Colon (tissue), 2 donors: ENCODE measurements at regions not wholly inside any gene's neighbourhood (a gene's known extent, or its start where the extent isn't known, plus 50 kb on each side); places are given as distances from the start of the nearest gene placed in this dataset.
"Not testable (repeated sequence)": the region's sequence is repeated elsewhere in the genome, so short reads cannot be mapped to it uniquely, and the experiment has no call there.

Experiments used
- FAIRE-seq: peaks from 2 replicates; lab custom pipeline; 2012; peaks lifted over from hg19 to GRCh38; lab: Jason Lieb, UNC
- donor health status: control.
- donor health status: control.

DNA sequence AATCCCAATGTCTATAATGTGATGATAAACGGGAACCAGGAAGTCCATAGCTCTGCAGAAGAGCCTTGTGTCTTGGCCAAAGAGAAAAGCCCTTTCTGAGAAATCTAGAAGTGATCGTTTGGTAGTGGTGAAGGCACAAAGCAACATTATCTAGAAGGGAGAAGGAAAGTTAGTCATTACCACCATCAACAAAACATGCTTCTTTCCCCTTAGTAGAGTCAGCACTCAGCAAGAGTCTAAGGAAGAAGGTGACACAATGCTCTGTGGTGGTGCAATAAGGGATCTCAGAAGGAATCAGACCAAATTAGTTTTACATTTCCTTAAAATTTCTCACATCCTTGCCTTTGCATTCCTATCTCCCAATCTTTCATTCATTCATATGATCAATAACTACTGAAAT, 134.4 kb upstream of the PRDX6 start:
- FAIRE-seq = no peak

DNA sequence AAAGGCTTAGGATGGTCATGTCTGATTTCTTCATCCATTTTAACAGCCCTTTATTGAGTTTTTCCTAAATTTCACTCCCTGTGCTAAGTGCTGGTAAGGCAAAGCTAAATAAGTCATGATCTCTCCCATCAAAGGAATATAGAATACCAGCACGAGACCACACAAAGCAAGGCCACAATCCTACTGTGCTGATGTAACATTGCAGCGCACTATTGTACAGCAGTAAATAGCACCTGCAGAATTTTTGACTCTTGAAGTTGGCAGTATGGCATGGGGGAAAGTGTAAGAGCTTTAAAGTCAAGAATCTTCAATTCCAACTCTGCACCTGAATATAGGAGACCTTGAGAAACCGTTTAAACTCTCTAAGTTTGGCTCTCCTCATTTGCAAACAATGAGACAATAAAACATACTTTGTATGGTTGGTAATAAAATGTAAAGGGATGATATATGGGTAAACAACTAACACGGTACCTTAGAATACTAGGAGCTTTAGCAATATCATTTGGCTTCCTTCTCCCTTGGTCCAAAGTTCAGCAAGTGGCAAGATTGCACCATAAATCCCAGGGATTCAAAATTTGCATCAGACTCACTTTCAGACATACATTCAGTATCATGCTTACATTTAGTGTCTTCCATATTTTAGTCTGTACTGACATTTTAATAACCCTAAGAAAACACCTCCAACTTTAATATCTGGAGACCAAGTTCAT, 132.9 kb upstream of the PRDX6 start:
- no peak for FAIRE-seq

DNA sequence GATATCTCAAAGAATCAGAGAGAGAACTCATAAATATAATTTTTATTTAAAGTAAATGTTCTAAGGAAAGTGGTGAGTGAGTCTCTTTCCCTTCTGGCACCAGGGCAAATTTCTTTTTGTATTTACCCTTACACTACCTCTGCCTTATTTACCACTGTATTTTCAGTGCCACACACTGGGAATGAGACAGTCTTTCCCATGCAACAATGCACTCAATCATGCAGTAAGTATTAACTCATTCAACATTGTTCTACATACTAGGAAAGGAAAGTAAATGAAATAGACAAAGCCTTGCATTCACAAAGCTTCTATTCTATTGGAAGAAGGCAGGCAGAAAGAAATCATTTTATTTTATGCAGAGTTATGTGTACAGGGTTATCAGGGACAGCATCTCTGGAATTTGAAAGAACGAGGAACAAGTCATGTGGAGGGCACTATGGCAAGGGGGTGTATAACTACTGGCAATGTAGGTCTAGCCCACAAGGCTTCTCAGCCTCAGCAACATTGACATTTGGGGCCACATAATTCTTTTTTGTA, 129.8 kb upstream of the PRDX6 start:
- no peak for FAIRE-seq

- FAIRE-seq = not testable (repeated sequence)
Measured at GRCh38 chr1:173352635-173353034, 124.5 kb upstream of the PRDX6 start.

GRCh38 chr1:173353350-173353749, 123.8 kb upstream of the PRDX6 start:
- no peak for FAIRE-seq

DNA sequence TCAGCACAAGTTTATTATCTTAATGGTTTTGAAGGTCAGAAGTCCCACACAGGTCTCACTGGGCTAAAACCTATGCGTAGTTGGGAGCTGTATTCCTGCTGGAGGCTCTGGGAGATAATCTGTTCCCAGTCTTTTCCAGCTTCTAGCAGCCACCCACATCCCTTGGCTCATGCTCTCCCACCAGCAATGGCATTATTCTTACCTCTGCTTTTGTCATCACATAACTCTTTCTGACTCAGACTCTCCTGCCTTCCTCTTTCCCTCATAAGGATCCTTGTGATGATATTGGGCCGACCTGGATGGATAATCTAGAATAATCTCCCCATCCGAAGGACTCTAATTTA, 122.2 kb upstream of the PRDX6 start:
- FAIRE-seq = no peak

- FAIRE-seq = no peak
Measured at GRCh38 chr1:173355281-173356031, 121.7 kb upstream of the PRDX6 start.

- no peak for FAIRE-seq
Measured at GRCh38 chr1:173356191-173356762, 120.9 kb upstream of the PRDX6 start.

GRCh38 chr1:173360487-173361063, 116.6 kb upstream of the PRDX6 start:
- no peak for FAIRE-seq

DNA sequence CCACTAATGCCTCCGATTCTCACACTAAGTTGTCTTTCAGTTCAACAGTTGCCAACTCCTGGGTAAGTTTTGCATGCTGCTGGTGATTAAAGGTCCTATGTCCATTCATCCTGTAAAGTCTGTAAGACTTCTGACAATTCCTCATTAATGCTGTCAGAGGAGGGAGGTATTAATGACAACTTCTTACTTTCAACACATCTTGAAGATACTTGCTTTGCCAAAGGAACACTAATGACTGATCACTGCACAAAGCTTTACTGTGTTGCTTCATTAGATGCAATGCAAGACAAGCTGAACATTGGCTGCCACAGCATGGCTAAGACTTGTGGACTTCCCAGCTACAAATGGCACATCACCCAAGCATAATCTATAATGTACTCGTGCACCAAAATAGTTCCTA, 114.6 kb upstream of the PRDX6 start:
- no peak for FAIRE-seq

DNA sequence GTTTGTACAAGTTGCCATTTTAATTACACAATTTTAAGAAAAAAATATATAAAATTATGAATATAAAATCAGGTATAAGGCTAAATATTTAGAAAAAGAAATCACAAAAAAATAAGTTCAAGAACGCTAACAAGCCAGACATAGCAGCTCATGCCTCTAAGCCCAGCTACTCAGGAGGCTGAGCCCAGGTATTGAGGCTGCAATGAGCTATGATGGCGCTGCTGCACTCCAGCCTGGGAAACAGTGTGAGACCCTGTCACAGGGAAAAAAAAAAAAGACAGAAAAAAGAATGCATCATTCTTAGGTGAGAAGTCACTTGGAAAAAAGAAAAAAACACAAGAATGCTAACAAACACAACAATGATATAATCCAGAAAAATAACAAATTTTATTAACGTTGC, 112.3 kb upstream of the PRDX6 start:
- no peak for FAIRE-seq

DNA sequence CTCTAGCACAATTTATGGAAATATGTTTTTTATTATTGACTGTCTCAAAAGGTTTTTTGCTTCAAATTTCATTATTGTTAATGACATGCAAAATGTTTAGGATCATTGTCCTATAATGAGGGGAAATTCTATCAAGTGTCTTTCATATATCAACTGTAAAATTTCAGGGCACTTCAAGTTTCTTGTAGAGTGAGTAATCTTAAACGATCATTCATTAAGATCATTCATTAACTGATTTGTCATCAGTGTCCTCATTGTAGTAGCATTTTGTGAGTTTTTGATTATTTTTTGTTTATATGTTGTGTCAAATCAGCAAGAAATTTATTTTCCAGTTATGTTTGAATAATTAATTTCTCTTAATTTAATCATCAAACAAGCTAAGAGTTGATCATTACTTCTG, 111.8 kb upstream of the PRDX6 start:
- no peak for FAIRE-seq

DNA sequence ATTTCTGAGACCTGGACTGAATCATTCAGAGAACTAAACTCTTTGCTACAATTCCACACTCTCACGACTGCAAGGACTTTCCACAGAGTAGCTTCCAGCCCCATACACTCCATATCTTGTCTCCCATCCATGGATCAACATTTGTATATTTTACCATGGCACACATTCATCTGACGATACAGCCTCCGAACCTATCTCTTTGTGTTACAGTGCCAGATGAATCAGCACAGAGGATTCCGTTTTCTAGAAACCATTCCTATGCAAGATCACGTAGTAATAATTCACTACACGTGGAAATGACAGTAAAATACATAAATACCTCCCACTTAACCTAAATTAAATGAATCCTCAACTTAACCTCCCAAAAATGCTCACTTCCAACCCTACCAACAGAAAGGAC, 110.0 kb upstream of the PRDX6 start:
- no peak for FAIRE-seq

- not testable (repeated sequence) for FAIRE-seq
Measured at GRCh38 chr1:173370586-173370985, 106.5 kb upstream of the PRDX6 start.

DNA sequence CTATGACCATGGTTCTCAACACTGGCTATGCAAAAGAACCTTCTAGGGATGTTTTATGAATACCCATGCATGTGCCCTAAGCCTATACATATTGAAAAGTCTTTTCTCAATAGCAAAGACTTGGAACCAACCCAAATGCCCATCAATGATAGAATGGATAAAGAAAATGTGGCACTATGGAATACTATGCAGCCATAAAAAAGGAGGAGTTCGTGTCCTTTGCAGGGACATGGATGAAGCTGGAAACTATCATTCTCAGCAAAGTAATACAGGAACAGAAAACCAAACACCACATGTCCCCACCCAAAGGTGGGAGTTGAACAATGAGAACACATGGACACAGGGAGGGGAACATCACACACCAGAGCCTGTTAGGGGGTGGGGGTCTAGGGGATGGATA, 101.1 kb upstream of the PRDX6 start:
- FAIRE-seq = not testable (repeated sequence)

- FAIRE-seq = no peak
Measured at GRCh38 chr1:173377266-173377665, 99.9 kb upstream of the PRDX6 start.

DNA sequence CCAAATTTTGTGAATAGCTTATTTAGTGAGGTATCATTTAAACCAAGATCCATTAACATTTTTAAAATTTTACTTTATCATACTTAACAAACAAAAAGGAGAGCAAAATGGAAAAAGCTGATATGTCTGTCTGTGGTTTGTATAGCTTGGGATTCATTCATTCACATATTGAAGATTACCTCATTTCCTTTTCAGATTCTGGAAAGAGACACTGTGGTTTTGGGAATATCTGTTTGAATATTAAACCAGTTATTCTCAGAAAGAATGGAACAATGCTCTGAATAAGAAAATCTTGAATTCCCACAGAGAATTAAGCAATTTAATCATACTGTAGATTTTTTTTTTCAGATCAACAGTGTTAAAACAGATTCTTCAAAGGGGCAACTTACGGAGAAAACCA, 93.8 kb upstream of the PRDX6 start:
- FAIRE-seq = no peak

DNA sequence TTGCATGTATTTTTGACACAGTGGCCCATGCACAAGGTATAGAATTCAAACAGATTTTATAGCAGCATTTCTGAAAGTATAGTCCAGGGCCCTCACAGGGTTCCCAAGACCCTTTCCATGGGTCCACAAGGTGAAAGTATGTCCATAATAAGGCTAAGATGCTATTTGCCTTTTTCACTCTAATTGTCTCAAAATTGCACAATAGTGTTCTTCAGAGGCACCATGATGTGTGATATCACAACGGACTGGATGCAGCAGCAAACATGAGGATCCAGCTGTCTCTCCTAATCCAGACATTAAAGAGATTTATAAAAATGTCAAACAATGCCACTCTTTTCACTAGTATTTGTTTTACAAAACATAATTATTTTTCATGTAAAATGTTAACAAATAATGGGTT, 88.8 kb upstream of the PRDX6 start:
- FAIRE-seq = no peak

DNA sequence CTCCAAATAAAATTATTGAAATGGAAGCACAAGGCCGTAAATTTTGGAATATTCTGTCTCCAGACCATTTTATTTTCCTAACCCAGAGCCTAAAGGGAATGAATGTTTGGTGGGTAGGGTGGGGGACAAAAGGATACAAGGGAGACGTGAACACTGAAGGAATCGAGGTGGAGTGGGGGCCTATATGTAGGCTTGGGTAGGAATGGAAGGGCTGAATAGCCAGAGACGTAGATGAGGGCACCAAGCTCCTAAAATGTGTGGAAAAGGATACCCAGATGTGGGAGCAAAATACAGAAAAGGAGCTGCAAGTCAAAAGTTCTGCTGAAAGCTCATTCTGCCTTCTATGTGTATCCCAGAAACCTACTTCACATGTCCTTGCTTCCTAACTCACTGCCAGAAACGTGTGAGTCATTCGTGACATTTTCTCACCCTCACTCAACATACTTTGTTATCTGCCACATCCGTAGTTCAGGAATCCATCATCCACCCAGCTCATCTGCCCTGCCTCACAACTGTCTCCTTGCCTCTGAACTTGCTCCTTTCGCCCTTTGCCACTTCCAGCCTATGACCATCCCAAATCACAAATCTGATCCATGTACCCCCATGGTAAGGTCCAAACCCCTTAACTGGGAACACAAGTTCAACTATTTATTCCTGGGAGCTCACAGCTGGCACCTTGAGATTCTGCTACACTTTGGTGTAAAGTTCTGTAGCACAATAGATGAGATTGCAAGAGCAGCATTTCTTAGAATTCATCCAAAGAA, 84.1 kb upstream of the PRDX6 start:
- FAIRE-seq = no peak

GRCh38 chr1:173393659-173394000, 83.5 kb upstream of the PRDX6 start:
- no peak for FAIRE-seq

DNA sequence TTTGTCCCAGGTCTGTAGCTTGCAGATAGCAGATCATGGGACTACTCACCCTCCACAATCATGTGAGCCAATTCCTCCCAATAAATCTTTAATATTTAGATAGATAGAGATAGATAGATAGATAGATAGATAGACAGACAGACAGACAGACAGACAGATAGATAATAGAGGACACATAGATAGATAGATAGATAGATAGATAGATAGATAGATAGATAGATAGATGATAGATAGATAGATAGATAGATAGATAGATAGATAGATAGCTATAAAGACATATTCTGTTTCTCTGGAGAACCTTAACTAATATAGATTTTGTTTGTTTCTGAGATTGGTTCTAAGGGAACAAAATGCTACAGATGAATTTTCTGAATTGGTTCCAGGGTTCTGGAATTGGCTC, 82.3 kb upstream of the PRDX6 start:
- FAIRE-seq = not testable (repeated sequence)

- FAIRE-seq = no peak
Measured at GRCh38 chr1:173395762-173396161, 81.4 kb upstream of the PRDX6 start.
